ENCODE measurements at regions not wholly inside any gene's neighbourhood (a gene's known extent, or its start where the extent isn't known, plus 50 kb on each side); places are given as distances from the start of the nearest gene placed in this dataset.

GRCh38 chr9:99588299-99588698 is 233.4 kb upstream of the NR4A3 start:
- TF ChIP-seq POLR2AphosphoS5 (IDR thresholded peaks at IDR 0.05; ENCODE audit: low read depth, low read length) (no peak), TAF1 (IDR thresholded peaks at IDR 0.05; ENCODE audit: low read depth, low read length) (no peak), POU2F2 (IDR thresholded peaks at IDR 0.05; ENCODE audit: low read depth, low read length) (no peak), POLR2A (IDR thresholded peaks at IDR 0.05; ENCODE audit: low read depth, low read length) (no peak), PAX5 (IDR thresholded peaks at IDR 0.05; ENCODE audit: insufficient read depth, low read length, severe bottlenecking) (no peak), SPI1 (IDR thresholded peaks at IDR 0.05; ENCODE audit: low read depth, low read length) (no peak)
- DNase-seq (ENCODE audit: insufficient read length, low spot score), result no peak
- no peak for FAIRE-seq

GRCh38 chr9:99588747-99589146 is 232.9 kb upstream of the NR4A3 start:
- no peak for FAIRE-seq
- TF ChIP-seq POU2F2 (IDR thresholded peaks at IDR 0.05; ENCODE audit: low read depth, low read length) (no peak), PAX5 (IDR thresholded peaks at IDR 0.05; ENCODE audit: insufficient read depth, low read length, severe bottlenecking) (no peak), SPI1 (IDR thresholded peaks at IDR 0.05; ENCODE audit: low read depth, low read length) (no peak), POLR2A (IDR thresholded peaks at IDR 0.05; ENCODE audit: low read depth, low read length) (no peak), TAF1 (IDR thresholded peaks at IDR 0.05; ENCODE audit: low read depth, low read length) (no peak), POLR2AphosphoS5 (IDR thresholded peaks at IDR 0.05; ENCODE audit: low read depth, low read length) (no peak)

GRCh38 chr9:99590410-99590809 is 231.3 kb upstream of the NR4A3 start:
- DNase-seq (ENCODE audit: insufficient read length, low spot score), result no peak
- TF ChIP-seq TAF1 (IDR thresholded peaks at IDR 0.05; ENCODE audit: low read depth, low read length) (no peak), PAX5 (IDR thresholded peaks at IDR 0.05; ENCODE audit: insufficient read depth, low read length, severe bottlenecking) (no peak), POLR2A (IDR thresholded peaks at IDR 0.05; ENCODE audit: low read depth, low read length) (no peak), POU2F2 (IDR thresholded peaks at IDR 0.05; ENCODE audit: low read depth, low read length) (no peak), POLR2AphosphoS5 (IDR thresholded peaks at IDR 0.05; ENCODE audit: low read depth, low read length) (no peak), SPI1 (IDR thresholded peaks at IDR 0.05; ENCODE audit: low read depth, low read length) (no peak)

More at GRCh38 chr9:99588747-99589146, 232.9 kb upstream of the NR4A3 start:
- no peak for DNase-seq (ENCODE audit: insufficient read length, low spot score)

GRCh38 chr9:99590840-99591239 is 230.8 kb upstream of the NR4A3 start:
- peak; percentile 51 for FAIRE-seq
- no peak for DNase-seq (ENCODE audit: insufficient read length, low spot score)
- no peak for TF ChIP-seq POLR2AphosphoS5 (IDR thresholded peaks at IDR 0.05; ENCODE audit: low read depth, low read length)
- peak; percentile 93 for TF ChIP-seq SPI1 (IDR thresholded peaks at IDR 0.05; ENCODE audit: low read depth, low read length)
- no peak for TF ChIP-seq TAF1 (IDR thresholded peaks at IDR 0.05; ENCODE audit: low read depth, low read length)
- TF ChIP-seq POU2F2 (IDR thresholded peaks at IDR 0.05; ENCODE audit: low read depth, low read length), result no peak

More at GRCh38 chr9:99590410-99590809, 231.3 kb upstream of the NR4A3 start:
- peak; percentile 48 for FAIRE-seq

GRCh38 chr9:99591770-99592169 is 229.9 kb upstream of the NR4A3 start:
- FAIRE-seq (no peak), DNase-seq (ENCODE audit: insufficient read length, low spot score) (no peak)
- TF ChIP-seq POU2F2 (IDR thresholded peaks at IDR 0.05; ENCODE audit: low read depth, low read length), result no peak
- TF ChIP-seq PAX5 (IDR thresholded peaks at IDR 0.05; ENCODE audit: insufficient read depth, low read length, severe bottlenecking), result no peak
- TF ChIP-seq TAF1 (IDR thresholded peaks at IDR 0.05; ENCODE audit: low read depth, low read length), result no peak
- TF ChIP-seq POLR2AphosphoS5 (IDR thresholded peaks at IDR 0.05; ENCODE audit: low read depth, low read length), result no peak
- TF ChIP-seq SPI1 (IDR thresholded peaks at IDR 0.05; ENCODE audit: low read depth, low read length), result no peak
- TF ChIP-seq POLR2A (IDR thresholded peaks at IDR 0.05; ENCODE audit: low read depth, low read length), result no peak

- no peak for DNase-seq (ENCODE audit: insufficient read length, low spot score)
- TF ChIP-seq POU2F2 (IDR thresholded peaks at IDR 0.05; ENCODE audit: low read depth, low read length) (no peak), SPI1 (IDR thresholded peaks at IDR 0.05; ENCODE audit: low read depth, low read length) (0 out of 2 replicates have a peak, but pooled peaks have one; percentile 42)
Measured at GRCh38 chr9:99592834-99593574, 228.7 kb upstream of the NR4A3 start.

GRCh38 chr9:99593610-99594009 is 228.1 kb upstream of the NR4A3 start:
- DNase-seq (ENCODE audit: insufficient read length, low spot score) (no peak), FAIRE-seq (peak; percentile 69)
- TF ChIP-seq POLR2A (IDR thresholded peaks at IDR 0.05; ENCODE audit: low read depth, low read length), result no peak
- TF ChIP-seq PAX5 (IDR thresholded peaks at IDR 0.05; ENCODE audit: insufficient read depth, low read length, severe bottlenecking), result no peak
- TF ChIP-seq POU2F2 (IDR thresholded peaks at IDR 0.05; ENCODE audit: low read depth, low read length), result no peak
- TF ChIP-seq TAF1 (IDR thresholded peaks at IDR 0.05; ENCODE audit: low read depth, low read length), result no peak
- TF ChIP-seq POLR2AphosphoS5 (IDR thresholded peaks at IDR 0.05; ENCODE audit: low read depth, low read length), result no peak
- no peak for TF ChIP-seq SPI1 (IDR thresholded peaks at IDR 0.05; ENCODE audit: low read depth, low read length)

More at GRCh38 chr9:99592834-99593574, 228.7 kb upstream of the NR4A3 start:
- peak; percentile 66 for FAIRE-seq

- DNase-seq (ENCODE audit: insufficient read length, low spot score), result no peak
Measured at GRCh38 chr9:99594056-99594780, 227.5 kb upstream of the NR4A3 start.

GRCh38 chr9:99595796-99596195 is 225.9 kb upstream of the NR4A3 start:
- peak; percentile 92 for FAIRE-seq
- no peak for TF ChIP-seq POLR2A (IDR thresholded peaks at IDR 0.05; ENCODE audit: low read depth, low read length)
- TF ChIP-seq SPI1 (IDR thresholded peaks at IDR 0.05; ENCODE audit: low read depth, low read length), result peak; percentile 93
- peak; percentile 12 for DNase-seq (ENCODE audit: insufficient read length, low spot score)

More at GRCh38 chr9:99594056-99594780, 227.5 kb upstream of the NR4A3 start:
- TF ChIP-seq TAF1 (IDR thresholded peaks at IDR 0.05; ENCODE audit: low read depth, low read length), result no peak
- no peak for TF ChIP-seq SPI1 (IDR thresholded peaks at IDR 0.05; ENCODE audit: low read depth, low read length)
- no peak for TF ChIP-seq PAX5 (IDR thresholded peaks at IDR 0.05; ENCODE audit: insufficient read depth, low read length, severe bottlenecking)
- TF ChIP-seq POLR2A (IDR thresholded peaks at IDR 0.05; ENCODE audit: low read depth, low read length), result no peak
- no peak for TF ChIP-seq POU2F2 (IDR thresholded peaks at IDR 0.05; ENCODE audit: low read depth, low read length)
- TF ChIP-seq POLR2AphosphoS5 (IDR thresholded peaks at IDR 0.05; ENCODE audit: low read depth, low read length), result no peak
- peak; percentile 82 for FAIRE-seq

Data from GM12891 (cell line).